ENCODE measurements at regions not wholly inside any gene's neighbourhood (a gene's known extent, or its start where the extent isn't known, plus 50 kb on each side); places are given as distances from the start of the nearest gene placed in this dataset.

DNA sequence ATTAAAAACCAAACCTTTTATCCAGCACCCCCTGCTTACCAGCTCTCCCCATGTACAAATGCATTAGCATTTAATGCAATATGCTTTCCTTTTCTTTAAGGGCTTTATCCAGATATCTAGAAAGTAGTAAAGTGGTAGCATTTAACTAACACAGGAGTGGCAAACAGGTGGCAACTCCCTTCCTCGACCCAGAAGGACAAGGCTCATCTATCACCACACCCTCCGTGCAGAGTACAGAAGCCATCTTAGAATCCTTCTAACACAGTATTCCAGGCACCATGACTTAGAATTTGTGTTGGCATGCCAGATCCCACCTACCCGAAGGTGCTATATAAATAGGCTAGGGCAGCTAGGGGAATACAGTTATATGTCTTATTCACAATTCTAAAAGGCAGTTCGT is 148.6 kb upstream of the NSMCE3 start:
- Histone ChIP-seq H2BK15ac (ENCODE audit: low read depth, low read length) (no peak overlapping the region), H3K79me2 (ENCODE audit: insufficient read depth, low read length) (no peaks in the 10 kb centered on the region), H4K91ac (ENCODE audit: insufficient read length, low read depth, low read length) (no peak overlapping the region), H3K23me2 (ENCODE audit: insufficient read length, low read depth, low read length, poor library complexity, severe bottlenecking) (no peaks in the 10 kb centered on the region), H3K23ac (ENCODE audit: insufficient read length, low read depth, low read length) (no peak overlapping the region), H2BK5ac (ENCODE audit: insufficient read length, low read length) (no peak overlapping the region), H2AK5ac (ENCODE audit: insufficient read length, low read length) (no peak overlapping the region), H2BK20ac (ENCODE audit: low read depth, low read length, poor library complexity, severe bottlenecking) (no peak overlapping the region), H2BK12ac (ENCODE audit: insufficient read length, low read depth, low read length) (no peak overlapping the region), H3K4me2 (ENCODE audit: insufficient read depth, insufficient read length, low read length) (no peak overlapping the region), H4K20me1 (ENCODE audit: control insufficient read depth, insufficient read depth, insufficient read length) (no peaks in the 10 kb centered on the region), H2AFZ (ENCODE audit: low read length) (no peak overlapping the region), H3K27me3 (ENCODE audit: insufficient read depth, low read length) (no peaks in the 10 kb centered on the region), H3K9ac (ENCODE audit: extremely low read depth, insufficient read length, low read length) (no peak overlapping the region), H3K79me1 (ENCODE audit: insufficient read depth, low read depth, low read length, poor library complexity, severe bottlenecking) (no peaks in the 10 kb centered on the region), H3K27ac (ENCODE audit: insufficient read length, low read depth, low read length) (no peak overlapping the region), H2BK120ac (ENCODE audit: low read depth, low read length, poor library complexity, severe bottlenecking) (no peak overlapping the region), H3K18ac (ENCODE audit: insufficient read length, low read depth, low read length) (no peak overlapping the region), H3K56ac (ENCODE audit: insufficient read length, low read depth, low read length) (no peak overlapping the region), H3K9me3 (ENCODE audit: control insufficient read depth, low read depth, low read length) (no peaks in the 10 kb centered on the region), H3K14ac (ENCODE audit: insufficient read depth, low read length) (no peak overlapping the region), H3K4me1 (ENCODE audit: insufficient read depth, low read length) (peaks cover 6% of the 10 kb centered on the region), H3K4ac (ENCODE audit: low read depth, low read length) (no peak overlapping the region), H3T11ph (ENCODE audit: low read length) (no peak overlapping the region), H4K8ac (replicated peaks; ENCODE audit: insufficient read length, low read depth, low read length) (no peak overlapping the region), H4K5ac (ENCODE audit: insufficient read length, low read depth, low read length) (no peak overlapping the region)
- Mint-ChIP-seq H3K9me3 (peaks cover 0 to 3% of the 10 kb centered on the region in 2 experiments; a peak in 1 of 5 replicates), H3K4me1 (peaks cover 21 to 28% of the 10 kb centered on the region in 2 experiments), H3K27ac (no peak overlapping the region), H3K27me3 (ENCODE audit: low read depth) (no peaks in the 10 kb centered on the region), H3K36me3 (ENCODE audit: insufficient read depth in 1 of 3, low read depth in 3 of 3) (no peaks in the 10 kb centered on the region; a peak in 1 of 7 replicates), H3K4me3 (no peak overlapping the region)
- no peak for DNase-seq
- no CpG with 5 or more reads among the region's 4 CpGs for WGBS (ENCODE audit: extremely low coverage, insufficient read length, low lambda C conversion rate)
- TF ChIP-seq, protein P1, sequence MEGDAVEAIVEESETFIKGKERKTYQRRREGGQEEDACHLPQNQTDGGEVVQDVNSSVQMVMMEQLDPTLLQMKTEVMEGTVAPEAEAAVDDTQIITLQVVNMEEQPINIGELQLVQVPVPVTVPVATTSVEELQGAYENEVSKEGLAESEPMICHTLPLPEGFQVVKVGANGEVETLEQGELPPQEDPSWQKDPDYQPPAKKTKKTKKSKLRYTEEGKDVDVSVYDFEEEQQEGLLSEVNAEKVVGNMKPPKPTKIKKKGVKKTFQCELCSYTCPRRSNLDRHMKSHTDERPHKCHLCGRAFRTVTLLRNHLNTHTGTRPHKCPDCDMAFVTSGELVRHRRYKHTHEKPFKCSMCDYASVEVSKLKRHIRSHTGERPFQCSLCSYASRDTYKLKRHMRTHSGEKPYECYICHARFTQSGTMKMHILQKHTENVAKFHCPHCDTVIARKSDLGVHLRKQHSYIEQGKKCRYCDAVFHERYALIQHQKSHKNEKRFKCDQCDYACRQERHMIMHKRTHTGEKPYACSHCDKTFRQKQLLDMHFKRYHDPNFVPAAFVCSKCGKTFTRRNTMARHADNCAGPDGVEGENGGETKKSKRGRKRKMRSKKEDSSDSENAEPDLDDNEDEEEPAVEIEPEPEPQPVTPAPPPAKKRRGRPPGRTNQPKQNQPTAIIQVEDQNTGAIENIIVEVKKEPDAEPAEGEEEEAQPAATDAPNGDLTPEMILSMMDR (conservative IDR thresholded peaks at IDR 0.05): no peak

All from H9 (cell line).